ACHN (cell line): ENCODE measurements at regions not wholly inside any gene's neighbourhood (a gene's known extent, or its start where the extent isn't known, plus 50 kb on each side); places are given as distances from the start of the nearest gene placed in this dataset.
A peak's percentile ranks its signal among the peaks of the same experiment; 100 is the strongest.

Experiments used
- DNase-seq: peaks from one replicate; pipeline ENCODE4 v3.0.0-alpha.2; 2015
- in situ Hi-C: cut with HindIII; loops from 2 replicates; pipeline ENCODE4 v1.10.0; 2017; ENCODE audit warnings: low sequenced_read_pairs, low pct_ligation_motif_present, low pct_unique_long_range_greater_than_20kb

DNA sequence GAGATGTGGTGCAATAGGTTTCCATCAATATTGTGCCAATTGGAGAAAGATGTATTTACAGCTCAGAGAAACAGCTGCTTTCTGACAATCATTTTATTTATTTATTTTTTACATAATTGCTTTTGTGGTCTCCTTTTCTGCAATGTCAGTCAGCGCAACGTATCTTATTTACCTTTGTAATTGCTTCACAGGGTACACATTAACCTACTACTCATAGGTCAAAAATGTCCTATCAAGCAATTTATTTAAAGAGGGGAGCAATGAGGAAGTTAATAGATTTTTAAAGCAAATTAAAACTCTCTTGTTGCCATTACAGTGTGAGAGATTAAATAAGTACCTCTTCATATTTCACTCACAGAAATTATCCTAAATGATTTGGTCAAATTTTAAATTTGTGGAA lies 291.0 kb downstream of the CALCRL start:
- in situ Hi-C loops: loop anchor here (25.0 kb wide), 1 partner anchor 245 kb away; no protein-coding TSS in a partner anchor

DNA sequence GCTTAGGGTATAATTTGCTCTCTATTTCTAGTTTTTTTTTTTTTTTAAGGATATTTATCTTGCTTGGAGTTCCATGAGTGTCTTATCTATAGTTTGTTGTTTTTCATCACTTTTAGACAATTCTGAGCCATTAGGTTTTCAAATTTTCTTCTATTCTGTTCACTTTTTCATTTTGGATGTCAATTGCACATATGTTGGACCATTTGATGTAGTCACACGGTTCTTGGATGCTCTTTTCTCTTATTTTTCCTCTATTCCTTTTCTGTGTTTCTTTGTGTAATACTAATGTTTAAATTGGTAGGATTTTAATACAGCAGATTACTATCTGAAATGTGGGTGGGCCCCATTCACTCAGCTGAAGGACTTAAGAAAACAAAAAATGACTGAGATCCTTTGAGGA lies 292.6 kb downstream of the CALCRL start:
- in situ Hi-C loops: loop anchor here (25.0 kb wide), 1 partner anchor 243 kb away; no protein-coding TSS in a partner anchor
- DNase-seq: peak; percentile 16

More for the DNA sequence above, 291.0 kb downstream of the CALCRL start:
- no peak for DNase-seq

DNA sequence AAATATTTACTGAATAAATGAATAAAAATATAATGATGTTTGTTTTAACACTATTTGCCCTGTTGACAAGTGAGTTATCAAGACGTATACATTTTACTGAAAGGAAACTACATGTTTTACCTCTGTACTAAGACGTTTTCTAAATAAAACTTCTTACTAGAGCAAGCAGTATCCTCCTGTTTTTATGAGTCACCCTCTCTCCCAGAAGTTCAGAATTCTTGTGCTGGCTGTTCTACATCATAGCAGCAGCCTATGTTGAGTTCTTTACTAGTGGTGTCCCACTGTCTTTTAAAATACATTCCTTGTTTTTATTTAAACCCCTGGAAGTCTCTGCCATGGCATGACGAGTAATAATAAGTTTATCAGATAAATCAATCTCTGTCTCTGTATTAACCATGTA lies 297.4 kb downstream of the CALCRL start:
- peak; percentile 15 for DNase-seq
- in situ Hi-C loops: loop anchor here (25.0 kb wide), 1 partner anchor 238 kb away; no protein-coding TSS in a partner anchor

DNA sequence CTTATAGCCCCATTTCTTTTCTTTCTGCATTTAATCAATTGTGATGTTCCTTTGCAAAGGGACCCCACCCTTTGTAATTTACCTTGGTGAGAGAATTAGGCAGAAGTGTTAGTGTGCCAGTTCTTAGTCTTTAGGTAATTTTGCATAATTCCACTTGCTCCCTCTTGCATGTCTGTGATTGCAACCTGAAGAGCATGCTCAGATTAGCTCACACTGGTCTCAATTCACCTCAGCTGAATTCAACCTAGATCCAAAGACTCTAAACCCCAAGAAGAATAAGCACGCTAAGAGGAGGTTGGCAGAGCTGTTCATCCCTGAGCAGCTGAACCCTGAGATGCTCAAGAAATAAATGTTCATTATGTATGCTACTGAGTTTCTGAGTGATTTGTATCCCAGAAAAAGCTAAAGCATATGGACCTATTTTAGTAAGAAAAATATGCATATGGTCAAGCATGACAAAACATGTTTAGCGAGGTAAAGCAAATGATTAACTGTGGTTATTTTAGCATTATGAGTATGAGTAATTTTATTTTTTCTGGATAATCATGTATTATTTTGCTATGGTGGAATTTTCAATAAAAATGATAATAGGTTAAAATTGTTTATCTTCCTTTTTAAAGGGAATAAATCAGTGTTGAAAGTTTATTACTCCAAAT lies 299.2 kb upstream of the ZSWIM2 start:
- in situ Hi-C loops: no loop called here
- no peak for DNase-seq

DNA sequence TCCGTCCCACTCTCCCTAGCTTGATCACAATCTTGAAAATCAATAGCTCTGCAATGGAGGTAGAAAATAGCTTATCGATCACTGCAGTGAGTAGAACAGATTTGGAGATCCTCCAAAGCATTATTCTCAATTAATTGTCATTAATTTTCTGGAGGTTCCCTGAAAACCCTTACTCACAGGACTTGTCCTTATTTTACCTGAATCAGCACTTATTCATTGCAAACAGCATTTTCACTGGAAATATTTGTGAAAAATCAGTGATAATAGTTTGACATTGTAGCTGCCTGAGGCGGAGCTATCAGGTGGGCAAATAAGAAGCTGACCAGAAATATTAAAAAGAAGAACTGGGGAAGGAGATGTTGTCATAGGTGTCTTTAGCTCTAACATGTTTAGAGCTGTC lies 294.6 kb upstream of the ZSWIM2 start:
- in situ Hi-C loops: no loop called here
- DNase-seq: no peak

DNA sequence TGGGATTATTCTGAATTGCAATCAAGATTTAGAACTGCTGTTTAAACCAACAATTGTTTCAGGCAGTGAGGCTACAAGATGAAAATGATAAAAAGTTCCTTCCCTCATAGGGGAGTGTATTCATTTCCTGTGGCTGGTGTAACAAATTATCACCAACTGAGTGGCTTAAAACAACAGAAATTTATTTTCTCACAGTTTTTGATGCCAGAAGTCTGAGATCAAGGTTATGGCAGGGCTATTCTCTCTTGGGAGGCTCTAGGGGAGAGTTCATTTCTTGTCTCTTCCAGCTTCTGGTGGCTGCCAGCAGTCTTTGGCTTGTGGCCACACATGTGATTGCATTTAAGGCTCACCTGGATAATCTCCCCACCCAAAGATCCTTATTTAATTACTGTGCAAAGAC lies 290.5 kb upstream of the ZSWIM2 start:
- no peak for DNase-seq
- in situ Hi-C loops: no loop called here

DNA sequence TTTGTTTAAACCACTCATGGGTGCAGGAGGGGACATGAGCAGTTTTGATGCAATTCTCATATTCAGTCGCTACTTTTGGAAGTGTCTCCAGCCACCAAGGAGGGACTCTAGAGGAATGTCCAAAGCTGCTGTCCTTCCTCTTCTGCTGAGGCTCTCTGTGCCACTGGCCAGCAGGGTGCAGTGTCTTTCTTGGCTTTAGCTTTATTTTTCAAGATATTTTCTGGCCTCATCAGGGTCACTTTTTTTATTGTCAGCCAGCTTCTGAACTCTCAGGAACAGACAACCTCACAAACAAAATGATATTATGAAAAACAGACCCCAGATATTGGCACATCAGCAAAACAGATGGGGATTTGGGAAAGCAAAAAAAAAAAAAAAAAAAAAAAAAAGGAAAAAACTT lies 289.3 kb upstream of the ZSWIM2 start:
- in situ Hi-C loops: no loop called here
- DNase-seq: peak; percentile 57

DNA sequence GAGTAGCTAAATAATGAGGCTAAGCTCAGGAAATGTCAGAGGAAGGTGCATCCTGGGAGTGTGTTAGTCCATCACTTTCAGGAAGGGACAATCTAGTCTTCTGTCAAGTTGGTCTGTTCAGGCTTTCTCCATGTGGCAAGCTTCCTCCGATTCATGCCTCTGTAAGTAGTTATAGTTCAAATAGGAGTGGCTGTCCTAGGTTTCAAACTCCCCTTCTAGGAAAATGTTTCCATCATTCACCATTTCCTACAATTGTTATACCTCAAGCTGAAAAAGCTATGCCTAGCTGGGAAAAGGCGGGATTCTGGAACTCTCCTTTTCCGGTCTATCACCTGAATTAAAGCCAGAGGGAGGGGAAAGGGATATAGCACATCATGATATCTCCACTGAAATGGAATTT lies 287.7 kb upstream of the ZSWIM2 start:
- DNase-seq: no peak
- in situ Hi-C loops: no loop called here

DNA sequence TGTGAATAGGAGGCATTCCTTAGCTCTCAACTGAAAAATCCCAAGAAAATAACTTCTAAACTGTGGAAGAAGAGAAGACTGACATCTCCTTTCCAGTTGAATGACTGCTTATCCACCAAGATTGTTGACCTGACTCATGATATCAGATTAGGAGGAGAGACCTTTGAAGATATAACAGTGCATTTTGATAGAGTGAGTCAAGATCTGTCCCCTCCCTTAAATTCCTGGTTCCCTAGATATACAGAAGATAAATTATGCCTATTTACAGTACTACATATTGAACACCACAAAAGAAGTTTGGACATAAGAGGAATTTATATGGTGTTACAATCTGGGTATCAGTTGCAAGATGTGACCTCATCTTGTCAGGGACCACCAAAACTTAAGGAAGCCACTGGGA lies 285.3 kb upstream of the ZSWIM2 start:
- no peak for DNase-seq
- in situ Hi-C loops: no loop called here

DNA sequence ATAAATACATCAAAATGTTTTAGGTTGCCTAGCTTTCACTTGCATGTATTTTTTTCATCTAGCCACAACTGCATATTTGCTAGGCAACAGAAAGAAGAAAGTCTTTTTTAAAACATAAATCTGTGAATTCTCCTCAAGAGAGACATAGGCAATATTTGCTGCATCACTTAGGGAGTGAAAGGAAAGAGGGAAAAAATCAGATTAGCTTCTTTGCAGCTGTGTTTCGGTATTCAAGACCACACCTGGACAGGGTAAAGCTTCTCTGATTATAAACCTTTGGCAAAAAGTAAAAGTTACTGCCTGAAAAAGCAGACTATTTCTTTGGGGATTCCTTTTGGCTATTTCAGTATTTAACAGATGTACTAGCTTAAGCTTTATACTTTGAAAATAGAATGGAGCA lies 280.9 kb upstream of the ZSWIM2 start:
- in situ Hi-C loops: no loop called here

DNA sequence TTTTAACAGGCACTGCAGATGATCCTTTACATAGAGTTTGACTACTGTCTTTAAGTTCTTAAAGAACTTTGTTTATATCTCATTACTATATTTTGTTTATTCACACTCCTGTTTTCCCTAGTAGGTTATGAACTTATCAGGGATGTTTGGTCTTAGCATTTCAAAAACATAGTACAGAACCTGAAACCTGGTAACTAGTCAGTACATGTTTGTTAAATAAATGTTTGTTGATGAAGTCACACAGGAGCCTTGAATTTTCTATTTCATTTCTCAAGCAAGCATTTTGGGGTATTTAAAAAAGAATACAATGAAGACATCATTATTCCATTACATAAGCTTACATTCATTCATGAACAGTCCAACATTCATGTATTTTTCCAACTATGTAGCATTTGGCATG lies 280.3 kb upstream of the ZSWIM2 start:
- DNase-seq: no peak
- in situ Hi-C loops: no loop called here

More for the DNA sequence above, 280.9 kb upstream of the ZSWIM2 start:
- no peak for DNase-seq

DNA sequence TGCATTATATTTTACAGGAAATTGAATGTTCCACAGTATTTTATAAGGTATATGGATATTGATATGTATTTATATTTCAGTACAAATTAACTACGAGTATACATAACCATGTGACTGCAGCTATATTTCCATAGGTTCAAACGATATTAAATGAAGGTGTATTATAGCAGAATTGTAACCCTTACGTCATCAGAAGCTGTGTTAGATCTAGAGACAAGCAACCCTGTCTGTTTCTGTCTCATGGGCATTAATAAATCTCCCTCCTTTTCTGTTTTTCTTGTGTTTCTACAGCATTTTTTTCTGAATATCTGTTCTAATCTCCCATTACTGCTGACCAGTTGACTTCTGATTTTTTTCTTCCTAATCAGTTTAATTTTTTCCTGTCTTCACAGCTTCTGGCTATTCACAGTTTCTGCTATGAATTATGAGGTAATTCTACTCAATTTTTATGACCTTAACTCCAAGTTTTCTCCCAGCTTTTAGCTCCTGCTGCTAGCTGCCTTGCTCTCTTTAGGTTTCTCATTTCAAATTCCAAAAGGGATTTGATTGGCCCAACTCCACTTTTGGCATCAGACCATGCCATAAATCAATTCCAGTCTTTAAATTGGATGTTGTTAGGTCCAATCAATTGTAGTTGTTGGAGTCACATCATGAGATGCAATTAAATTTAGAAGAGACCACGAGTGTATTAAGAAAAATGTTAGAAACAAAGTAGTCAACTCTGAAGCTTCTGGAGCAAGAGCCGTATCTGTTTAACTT lies 277.5 kb upstream of the ZSWIM2 start:
- DNase-seq: no peak
- in situ Hi-C loops: no loop called here

DNA sequence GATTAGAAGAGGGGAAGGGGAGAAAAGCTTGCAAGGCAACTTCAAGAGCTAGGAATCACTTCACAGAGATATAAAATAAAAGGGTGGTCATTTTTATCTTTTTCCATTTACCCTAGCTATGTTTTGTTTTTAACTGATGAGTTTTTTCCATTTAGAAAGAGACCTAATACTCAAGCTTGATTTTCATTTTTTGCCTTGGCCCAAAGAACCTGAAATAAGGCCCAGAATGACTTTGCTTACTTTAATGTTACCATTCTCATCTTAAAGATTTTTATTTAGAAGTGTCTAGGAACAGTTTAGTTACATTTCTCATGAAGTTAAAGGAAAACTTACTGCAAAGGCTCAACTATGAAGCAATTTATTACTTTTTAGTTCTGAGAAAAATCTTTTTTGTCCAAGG lies 276.3 kb upstream of the ZSWIM2 start:
- DNase-seq: no peak
- in situ Hi-C loops: no loop called here

DNA sequence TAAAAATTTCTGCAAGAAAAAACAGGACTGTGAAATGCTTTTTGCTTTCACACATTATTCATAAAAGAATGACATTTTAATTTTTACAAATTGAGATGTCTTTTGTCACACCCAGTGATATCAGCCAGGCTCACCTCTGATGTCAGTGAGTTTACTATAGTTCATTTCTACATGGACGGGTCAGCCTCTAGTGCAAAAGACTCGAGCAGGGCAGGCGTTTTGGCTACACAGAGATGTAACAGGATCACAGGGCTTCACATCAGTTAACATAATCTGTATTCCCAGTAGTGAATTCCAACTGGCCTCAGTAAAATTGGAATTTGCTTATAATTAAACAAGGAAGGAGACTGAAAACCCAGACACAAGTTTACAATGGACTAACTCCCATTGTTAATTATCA lies 275.6 kb upstream of the ZSWIM2 start:
- in situ Hi-C loops: no loop called here
- no peak for DNase-seq

DNA sequence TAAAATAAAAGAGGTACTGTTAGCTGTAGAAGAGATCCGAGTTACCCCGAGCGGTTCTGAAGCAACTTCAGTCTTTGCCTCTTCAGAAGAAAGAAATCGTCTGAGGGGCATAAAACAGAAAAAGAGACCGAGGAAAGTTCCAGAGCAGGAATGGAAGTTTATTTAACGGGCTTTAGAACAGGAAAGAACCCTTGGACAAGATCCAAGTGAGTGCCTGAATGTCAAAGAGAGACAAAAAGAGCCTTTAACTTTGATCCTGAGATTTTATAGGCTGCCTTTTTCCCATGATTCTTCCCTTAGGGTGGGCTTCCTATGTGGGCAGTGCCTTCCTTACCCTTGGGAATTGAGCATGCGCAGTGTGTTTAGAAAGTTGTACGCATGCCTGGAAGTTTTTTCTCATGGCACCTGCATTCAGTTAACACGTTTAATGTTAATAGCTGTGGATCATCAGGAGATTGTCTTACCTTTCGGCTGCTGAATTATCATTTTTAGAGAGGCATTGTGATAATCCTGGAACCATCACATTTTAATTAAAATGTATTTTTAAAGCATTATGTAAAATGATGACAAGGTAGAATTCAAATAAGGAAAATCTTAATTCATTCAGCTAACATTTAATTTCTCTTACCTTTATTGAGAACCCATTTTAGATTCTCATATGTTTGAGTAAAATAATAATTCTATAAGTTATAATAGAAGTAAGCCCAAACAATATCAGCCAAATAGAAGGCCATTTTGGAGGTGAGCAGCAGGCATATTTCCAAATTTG lies 269.5 kb upstream of the ZSWIM2 start:
- in situ Hi-C loops: no loop called here

DNA sequence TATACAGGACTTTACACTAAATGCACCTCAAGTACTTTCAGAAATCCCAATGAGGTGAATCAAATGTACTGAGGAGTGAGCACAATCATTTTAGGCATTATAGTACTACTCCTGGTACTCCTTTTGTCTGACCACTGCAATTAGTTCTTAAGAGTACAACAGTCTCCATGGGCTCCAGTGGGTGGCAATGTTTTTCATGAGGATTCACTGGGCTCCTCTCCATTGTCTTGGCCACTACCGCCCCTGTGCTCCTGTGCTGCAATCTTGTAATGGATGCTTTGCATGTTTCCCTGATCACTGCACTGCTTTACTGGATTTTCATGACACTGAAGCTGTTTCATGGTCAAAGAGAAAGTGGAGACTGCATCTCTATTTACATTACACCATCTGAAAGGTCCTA lies 268.5 kb upstream of the ZSWIM2 start:
- in situ Hi-C loops: no loop called here
- DNase-seq: no peak

More for the DNA sequence above, 269.5 kb upstream of the ZSWIM2 start:
- no peak for DNase-seq

DNA sequence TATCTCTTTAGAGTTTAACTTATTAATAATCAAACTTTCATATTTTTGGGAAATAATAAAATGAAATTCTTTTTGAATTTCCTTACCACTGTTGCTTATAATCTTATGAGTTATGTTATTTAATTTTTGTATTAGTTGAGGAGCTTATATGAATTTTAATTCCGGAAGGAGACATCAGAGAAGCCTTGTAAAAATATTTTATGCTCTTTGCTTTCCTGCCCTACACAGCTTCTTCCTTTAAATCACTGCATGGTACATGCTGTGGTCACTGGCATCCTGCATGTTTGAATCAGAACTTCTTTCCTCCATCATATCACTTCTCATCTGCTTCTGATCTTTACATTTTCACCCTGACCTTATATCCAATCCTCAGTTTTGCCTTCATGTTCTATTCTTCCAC lies 266.7 kb upstream of the ZSWIM2 start:
- in situ Hi-C loops: no loop called here
- no peak for DNase-seq

DNA sequence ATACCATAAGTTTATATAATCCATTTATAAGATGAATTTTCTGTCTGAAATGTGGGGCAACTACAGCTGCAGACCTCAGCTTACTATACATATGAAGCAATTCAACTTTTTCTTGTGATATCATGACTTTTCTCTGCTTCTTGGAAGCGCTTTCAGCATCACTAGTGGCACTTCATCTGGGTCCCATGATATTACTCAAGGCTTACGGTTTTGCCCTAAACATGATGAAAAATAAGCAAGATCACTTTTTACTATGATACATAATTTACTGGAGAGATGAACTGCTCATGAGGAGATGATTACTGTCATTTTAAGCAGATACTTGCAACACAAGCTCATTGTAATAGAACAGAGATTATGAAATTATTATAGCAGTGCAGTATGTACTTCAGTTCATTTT lies 258.0 kb upstream of the ZSWIM2 start:
- no peak for DNase-seq
- in situ Hi-C loops: no loop called here

DNA sequence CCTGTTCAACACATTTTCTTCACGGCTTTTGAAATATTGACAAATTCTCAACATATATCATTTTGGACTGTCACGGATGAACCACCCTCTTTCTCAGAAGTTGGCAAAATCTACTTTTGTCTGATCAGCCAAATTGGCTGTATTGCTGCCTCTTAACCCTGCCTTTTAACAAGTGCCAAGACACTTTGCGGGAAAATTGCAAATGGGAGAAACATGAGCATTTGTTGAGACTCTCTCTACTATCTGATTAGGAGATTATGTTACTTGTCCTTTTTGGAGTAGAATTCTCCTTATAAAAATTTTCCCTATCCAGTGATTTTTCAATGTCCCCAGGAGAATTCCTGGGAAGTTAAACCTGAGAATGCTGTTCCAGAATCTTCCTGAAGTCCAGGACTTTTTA lies 256.2 kb upstream of the ZSWIM2 start:
- DNase-seq: no peak
- in situ Hi-C loops: no loop called here
